H1 (cell line): ENCODE measurements at regions not wholly inside any gene's neighbourhood (a gene's known extent, or its start where the extent isn't known, plus 50 kb on each side); places are given as distances from the start of the nearest gene placed in this dataset.

Experiments used
- CTCF ChIA-PET: fragments of 300-600 bp; sonication (Branson Sonifier 250); formaldehyde crosslinking; loops from one replicate; lab custom pipeline; 2021; ENCODE audit not compliant: partially characterized antibody; lab: Charles Lee
- POLR2A ChIA-PET: fragments of 300-600 bp; sonication (Branson Sonifier 250); formaldehyde crosslinking; loops from one replicate; lab custom pipeline; 2021; ENCODE audit warnings: inconsistent platforms; ENCODE audit not compliant: partially characterized antibody; lab: Charles Lee
- DNase-seq, 2 experiments: peaks; one replicate each; pipeline versions ENCODE4 v3.0.0 to v3.0.0-alpha.2; 2010 to 2022; ENCODE audit warnings: low spot score in 2 of 2, low read depth in 1 of 2, mixed read lengths in 1 of 2
- FAIRE-seq: peaks from 2 replicates; lab custom pipeline; 2011; peaks lifted over from hg19 to GRCh38; lab: Jason Lieb, UNC
- H2AFZ ChIP-seq: 2 replicates; pipeline ENCODE4 v1.8.1; 2012; ENCODE audit warnings: low read length, inconsistent platforms
- H2AK5ac ChIP-seq: 2 replicates; pipeline ENCODE4 v1.6.1; 2013; ENCODE audit warnings: low read depth, low read length
- H2BK120ac ChIP-seq: replicated peaks from 2 replicates; pipeline ENCODE3; 2013; ENCODE audit warnings: low read depth, low read length, inconsistent platforms
- H2BK12ac ChIP-seq: 2 replicates; pipeline ENCODE4 v1.6.1; 2013; ENCODE audit warnings: low read depth, low read length
- H2BK15ac ChIP-seq: 2 replicates; pipeline ENCODE4 v1.6.1; 2013; ENCODE audit warnings: low read length
- H2BK20ac ChIP-seq: 2 replicates; pipeline ENCODE4 v1.6.1; 2013; ENCODE audit warnings: low read length
- H2BK5ac ChIP-seq: 2 replicates; pipeline ENCODE4 v1.6.1; 2013; ENCODE audit warnings: low read depth, low read length
- H3K14ac ChIP-seq: 2 replicates; pipeline ENCODE4 v1.6.1; 2013; ENCODE audit warnings: inconsistent platforms; ENCODE audit not compliant: insufficient read length
- H3K18ac ChIP-seq: 2 replicates; pipeline ENCODE4 v1.6.1; 2013; ENCODE audit warnings: low read length; ENCODE audit errors: extremely low read depth
- H3K23ac ChIP-seq: 2 replicates; pipeline ENCODE4 v1.6.1; 2013; ENCODE audit warnings: inconsistent platforms; ENCODE audit not compliant: insufficient read length
- H3K23me2 ChIP-seq: 2 replicates; pipeline ENCODE4 v1.6.1; 2013; ENCODE audit warnings: low read depth, low read length
- H3K27ac ChIP-seq: 2 replicates; pipeline ENCODE4 v1.6.1; 2011; ENCODE audit warnings: low read depth, low read length, inconsistent platforms
- H3K27me3 ChIP-seq, 4 experiments: replicated peaks in 1 of 4; 1 replicate in 1 of 4; 2 replicates in 3 of 4; pipeline versions ENCODE4 v1.6.1 to v1.8.1; 2011 to 2013; ENCODE audit warnings: low read length in 3 of 4, mild to moderate bottlenecking in 3 of 4, inconsistent platforms in 2 of 4, mixed read lengths in 2 of 4, moderate library complexity in 1 of 4; ENCODE audit not compliant: control insufficient read depth in 3 of 4, insufficient read depth in 3 of 4; ENCODE audit errors: extremely low read depth in 1 of 4
- H3K36me3 ChIP-seq, 4 experiments: 2 replicates each; pipeline versions ENCODE4 v1.6.1 to v1.8.1; 2011 to 2013; ENCODE audit warnings: mild to moderate bottlenecking in 4 of 4, low read length in 3 of 4, moderate library complexity in 2 of 4, control low read depth in 1 of 4, inconsistent platforms in 1 of 4; ENCODE audit not compliant: insufficient read depth in 4 of 4, control insufficient read depth in 2 of 4
- H3K4ac ChIP-seq: replicated peaks from 2 replicates; pipeline ENCODE3; 2013; ENCODE audit warnings: low read length, low read depth, mixed read lengths, inconsistent platforms; ENCODE audit not compliant: insufficient read length
- H3K4me1 ChIP-seq, 4 experiments: replicated peaks in 1 of 4; 1 replicate in 1 of 4; 2 replicates in 3 of 4; pipeline versions ENCODE4 v1.6.1 to v1.8.1; 2011 to 2013; ENCODE audit warnings: low read length in 3 of 4, inconsistent platforms in 2 of 4, mixed read lengths in 1 of 4; ENCODE audit not compliant: insufficient read depth in 4 of 4, control insufficient read depth in 3 of 4
- H3K4me2 ChIP-seq, 2 experiments: 2 replicates each; pipeline versions ENCODE4 v1.6.1 to v1.8.1; 2011 to 2013; ENCODE audit warnings: low read depth in 2 of 2, low read length in 2 of 2, control low read depth in 1 of 2, inconsistent platforms in 1 of 2, mild to moderate bottlenecking in 1 of 2; ENCODE audit not compliant: insufficient read depth in 1 of 2
- H3K4me3 ChIP-seq, 4 experiments: fragments of 200-600, 300-600 bp in 1 of 4; sonication (generic), shearing (Covaris generic), sonication (Bioruptor Twin) in 1 of 4; 2 replicates each; pipeline versions ENCODE4 v1.5.1 to v1.8.1; 2011 to 2016; ENCODE audit warnings: low read length in 4 of 4, low read depth in 3 of 4, control low read depth in 2 of 4, inconsistent platforms in 2 of 4, mild to moderate bottlenecking in 2 of 4, mixed read lengths in 1 of 4, moderate library complexity in 1 of 4; ENCODE audit not compliant: insufficient read depth in 2 of 4; ENCODE audit errors: extremely low read depth in 1 of 4
- H3K56ac ChIP-seq: replicated peaks from 2 replicates; pipeline ENCODE3; 2013; ENCODE audit warnings: low read depth, mild to moderate bottlenecking, mixed read lengths, low read length, inconsistent platforms; ENCODE audit not compliant: insufficient read length
- H3K79me1 ChIP-seq: 2 replicates; pipeline ENCODE4 v1.6.1; 2013; ENCODE audit warnings: low read depth, low read length, control low read depth
- H3K79me2 ChIP-seq, 2 experiments: 2 replicates each; pipeline versions ENCODE4 v1.6.1 to v1.8.1; 2012 to 2013; ENCODE audit warnings: low read length in 2 of 2, mild to moderate bottlenecking in 2 of 2, inconsistent platforms in 1 of 2; ENCODE audit not compliant: insufficient read depth in 2 of 2, control insufficient read depth in 1 of 2
- H3K9ac ChIP-seq, 4 experiments: replicated peaks in 1 of 4; 1 replicate in 1 of 4; 2 replicates in 3 of 4; pipeline versions ENCODE4 v1.6.1 to v1.8.1; 2011 to 2013; ENCODE audit warnings: low read depth in 3 of 4, low read length in 3 of 4, control low read depth in 2 of 4, mild to moderate bottlenecking in 2 of 4, moderate library complexity in 2 of 4, inconsistent platforms in 1 of 4; ENCODE audit errors: extremely low read depth in 1 of 4
- H3K9me3 ChIP-seq, 2 experiments: 2 replicates each; pipeline versions ENCODE4 v1.6.1 to v1.8.1; 2012 to 2013; ENCODE audit warnings: mild to moderate bottlenecking in 2 of 2, moderate library complexity in 2 of 2, control low read depth in 1 of 2, inconsistent platforms in 1 of 2, low read depth in 1 of 2, low read length in 1 of 2, mixed read lengths in 1 of 2; ENCODE audit not compliant: insufficient read depth in 2 of 2
- H4K20me1 ChIP-seq, 2 experiments: replicated peaks in 1 of 2; 2 replicates each; pipeline versions ENCODE3 to v1.8.1; 2011 to 2013; ENCODE audit warnings: inconsistent platforms in 2 of 2, low read length in 2 of 2, mild to moderate bottlenecking in 1 of 2; ENCODE audit not compliant: insufficient read depth in 2 of 2, control insufficient read depth in 1 of 2
- H4K5ac ChIP-seq: 2 replicates; pipeline ENCODE4 v1.6.1; 2013; ENCODE audit warnings: low read length, low read depth, mixed read lengths, inconsistent platforms; ENCODE audit not compliant: insufficient read length
- H4K8ac ChIP-seq: 2 replicates; pipeline ENCODE4 v1.8.0; 2013; ENCODE audit warnings: mild to moderate bottlenecking, moderate library complexity, low read length, inconsistent platforms; ENCODE audit not compliant: insufficient read depth; ENCODE audit errors: extremely low read depth
- H4K91ac ChIP-seq: replicated peaks from 2 replicates; pipeline ENCODE3; 2013; ENCODE audit warnings: low read length, mixed read lengths, inconsistent platforms; ENCODE audit not compliant: insufficient read length
- CEBPB ChIP-seq: IDR thresholded peaks from 2 replicates; pipeline ENCODE4 v1.6.1; 2012; ENCODE audit warnings: low read depth, low read length
- CREB1 ChIP-seq: IDR thresholded peaks from 2 replicates; pipeline ENCODE4 v1.6.1; 2012; ENCODE audit warnings: inconsistent platforms
- KDM4A ChIP-seq: IDR thresholded peaks from one replicate; pipeline ENCODE4 v1.7.1; 2012; ENCODE audit warnings: low read depth, mild to moderate bottlenecking, moderate library complexity, low read length, inconsistent platforms; ENCODE audit not compliant: severe bottlenecking
- MAFK ChIP-seq: IDR thresholded peaks from 2 replicates; pipeline ENCODE4 v1.6.1; 2012; ENCODE audit warnings: low read depth, mild to moderate bottlenecking, improper control_type of control experiment, low read length
- MAX ChIP-seq: IDR thresholded peaks from 2 replicates; pipeline ENCODE4 v1.6.1; 2012; ENCODE audit warnings: inconsistent platforms
- POU5F1 ChIP-seq: IDR thresholded peaks from 2 replicates; pipeline ENCODE4 v1.6.1; 2011; ENCODE audit warnings: low read depth, mild to moderate bottlenecking, low read length, moderate library complexity
- RAD21 ChIP-seq, 2 experiments: IDR thresholded peaks in 1 of 2; conservative IDR thresholded peaks in 1 of 2; 2 replicates each; pipeline ENCODE4 v1.6.1; 2011; ENCODE audit warnings: low read depth in 2 of 2, low read length in 2 of 2, improper control_type of control experiment in 1 of 2, inconsistent platforms in 1 of 2, mild to moderate bottlenecking in 1 of 2, moderate library complexity in 1 of 2
- RBBP5 ChIP-seq: IDR thresholded peaks from 2 replicates; pipeline ENCODE4 v1.7.1; 2012; ENCODE audit warnings: low read depth, mild to moderate bottlenecking, inconsistent platforms, low read length, moderate library complexity, borderline replicate concordance
- SIN3A ChIP-seq, 2 experiments: IDR thresholded peaks in 1 of 2; conservative IDR thresholded peaks in 1 of 2; 2 replicates each; pipeline ENCODE4 v1.6.1; 2011 to 2012; ENCODE audit warnings: low read length in 2 of 2, improper control_type of control experiment in 1 of 2, low read depth in 1 of 2, mild to moderate bottlenecking in 1 of 2
- SP4 ChIP-seq: IDR thresholded peaks from 2 replicates; pipeline ENCODE4 v1.6.1; 2012; ENCODE audit warnings: low read length, inconsistent platforms
- TAF1 ChIP-seq: IDR thresholded peaks from 2 replicates; pipeline ENCODE4 v1.6.1; 2011; ENCODE audit warnings: mild to moderate bottlenecking, low read depth, low read length
- USF2 ChIP-seq: IDR thresholded peaks from 2 replicates; pipeline ENCODE4 v1.6.1; 2011; ENCODE audit warnings: low read length, improper control_type of control experiment
- whole genome bisulfite sequencing, 2 experiments: shearing (Covaris generic) in 1 of 2; methylation state at CpG; one replicate each; pipeline versions ENCODE4 v1.1.6 to v1.1.7; 2013 to 2015; ENCODE audit warnings: low lambda C conversion rate in 2 of 2, mixed read lengths in 2 of 2, inconsistent platforms in 1 of 2, low coverage in 1 of 2, missing lambda C conversion rate in 1 of 2; ENCODE audit not compliant: insufficient replicate concordance in 2 of 2, insufficient coverage in 1 of 2, insufficient read length in 1 of 2; ENCODE audit errors: extremely low coverage in 1 of 2, missing lambda C conversion rate in 1 of 2; 5-methylcytosine and 5-hydroxymethylcytosine counted together

- no peak overlapping the region for H3K18ac ChIP-seq
- H3K4ac ChIP-seq = no peak overlapping the region
- H3K4me3 ChIP-seq = no peak overlapping the region
- WGBS, 2 experiments = 96% methylated on average over 8 of the region's 8 CpGs; no CpG with 5 or more reads in 1 of the 2 experiments
- H4K20me1 ChIP-seq = peaks cover 0 to 4% of the 10 kb centered on the region in 2 experiments
- 0 out of 2 replicates have a peak overlapping the region, but pooled peaks have one; percentile 50 for H2BK12ac ChIP-seq
- H3K14ac ChIP-seq = no peak overlapping the region
- H3K4me2 ChIP-seq = no peak overlapping the region
- H3K27me3 ChIP-seq = no peaks in the 10 kb centered on the region
- H3K23ac ChIP-seq = no peak overlapping the region
- no peak overlapping the region for H2AK5ac ChIP-seq
- peak overlapping the region; percentile 49 for H2BK120ac ChIP-seq
- H3K27ac ChIP-seq = no peak overlapping the region
- peaks cover 0 to 3% (median 0%) of the 10 kb centered on the region in 4 experiments; a peak in 1 of 7 replicates for H3K4me1 ChIP-seq
- H4K5ac ChIP-seq = no peak overlapping the region
- H3K36me3 ChIP-seq = no peaks in the 10 kb centered on the region
- H3K23me2 ChIP-seq = peaks cover 6% of the 10 kb centered on the region; the same call in 1 of the 2 replicates
- no peaks in the 10 kb centered on the region for H3K79me1 ChIP-seq
- H4K8ac ChIP-seq = no peak overlapping the region
- no peak for FAIRE-seq
- no peak overlapping the region for H2BK15ac ChIP-seq
- ChIA-PET CTCF (interaction anchor here (0.7 to 1.0 kb wide), 2 partner anchors 154 to 195 kb away, joined by 3 to 4 read pairs; no protein-coding TSS in a partner anchor), POLR2A (interaction anchor here (0.6 kb wide), 1 partner anchor 101 kb away, joined by 3 read pairs; no protein-coding TSS in a partner anchor)
- H2BK5ac ChIP-seq = no peak overlapping the region
- H2BK20ac ChIP-seq = 0 out of 2 replicates have a peak overlapping the region, but pooled peaks have one; percentile 48
- H3K56ac ChIP-seq = no peak overlapping the region
- peak overlapping the region; percentile 51 for H4K91ac ChIP-seq
- no peak for DNase-seq
- no peaks in the 10 kb centered on the region for H3K79me2 ChIP-seq
- H2AFZ ChIP-seq = no peak overlapping the region
- H3K9me3 ChIP-seq = no peaks in the 10 kb centered on the region
- no peak overlapping the region for H3K9ac ChIP-seq
- TF ChIP-seq MAX = no peak
- no peak for TF ChIP-seq SIN3A (conservative IDR thresholded peaks at IDR 0.05 in 1 of 2, IDR thresholded peaks at IDR 0.05 in 1 of 2; ENCODE audit: low read depth in 1 of 2, low read length in 2 of 2)
- no peak for TF ChIP-seq CEBPB
- no peak for TF ChIP-seq CREB1
- TF ChIP-seq KDM4A = no peak
- no peak for TF ChIP-seq RBBP5
- TF ChIP-seq POU5F1 = no peak
- TF ChIP-seq TAF1 = no peak
- no peak for TF ChIP-seq SP4
- TF ChIP-seq USF2 = no peak
- TF ChIP-seq RAD21 (IDR thresholded peaks at IDR 0.05 in 1 of 2, conservative IDR thresholded peaks at IDR 0.05 in 1 of 2; ENCODE audit: low read depth in 2 of 2, low read length in 2 of 2) = no peak
- no peak for TF ChIP-seq MAFK
Measured at GRCh38 chr20:56762829-56763228, 133.7 kb downstream of the TFAP2C start.
